Lung (tissue), 11 donors: ENCODE measurements at regions not wholly inside any gene's neighbourhood (a gene's known extent, or its start where the extent isn't known, plus 50 kb on each side); places are given as distances from the start of the nearest gene placed in this dataset.
"Not testable (repeated sequence)": the region's sequence is repeated elsewhere in the genome, so short reads cannot be mapped to it uniquely, and the experiment has no call there.

Experiments used
- ATAC-seq: fragments of 200-7000 bp; cut with Tn5 transposase; one replicate; pipeline ENCODE4 v1.9.1; 2020; ENCODE audit warnings: moderate number of reproducible peaks; ENCODE audit not compliant: insufficient read depth, low FRiP score
- DNase-seq, 3 donors: peaks; one replicate each; pipeline ENCODE4 v3.0.0-alpha.2; 2013 to 2017
- H3K27ac ChIP-seq, 2 donors: one replicate each; pipeline ENCODE4 v1.5.1; 2013; ENCODE audit warnings: mild to moderate bottlenecking in 2 of 2, moderate library complexity in 2 of 2, control low read depth in 1 of 2, inconsistent platforms in 1 of 2, low read depth in 1 of 2, low read length in 1 of 2
- H3K27me3 ChIP-seq, 3 donors: one replicate each; pipeline ENCODE4 v1.5.1; 2013; ENCODE audit warnings: low read length in 2 of 3; ENCODE audit not compliant: control insufficient read depth in 3 of 3, insufficient read depth in 3 of 3
- H3K36me3 ChIP-seq, 4 donors: one replicate each; pipeline ENCODE4 v1.5.1; 2013; ENCODE audit warnings: low read length in 4 of 4, mild to moderate bottlenecking in 1 of 4, moderate library complexity in 1 of 4; ENCODE audit not compliant: control insufficient read depth in 4 of 4, insufficient read depth in 4 of 4
- H3K4me1 ChIP-seq, 5 donors: one replicate each; pipeline ENCODE4 v1.5.1; 2013; ENCODE audit warnings: low read length in 5 of 5, mild to moderate bottlenecking in 2 of 5, moderate library complexity in 1 of 5; ENCODE audit not compliant: control insufficient read depth in 5 of 5, insufficient read depth in 5 of 5
- H3K4me3 ChIP-seq: one replicate; pipeline ENCODE4 v1.5.1; 2013; ENCODE audit warnings: mild to moderate bottlenecking, control low read depth, moderate library complexity
- H3K9ac ChIP-seq, 2 donors: one replicate each; pipeline ENCODE4 v1.5.1; 2013; ENCODE audit warnings: low read length in 2 of 2, control low read depth in 1 of 2; ENCODE audit not compliant: insufficient read depth in 1 of 2
- H3K9me3 ChIP-seq, 4 donors: one replicate each; pipeline ENCODE4 v1.5.1; 2013; ENCODE audit warnings: low read length in 3 of 4, mild to moderate bottlenecking in 1 of 4, moderate library complexity in 1 of 4; ENCODE audit not compliant: control insufficient read depth in 4 of 4, insufficient read depth in 3 of 4
- WGBS, 2 donors: extraction: QIAGEN DNeasy Blood & Tissue Kit; methylation state at CpG; one replicate each; pipeline ENCODE4 v1.1.7; 2013; 5-methylcytosine and 5-hydroxymethylcytosine counted together
- TF ChIP-seq, protein P1 (sequence below): IDR thresholded peaks from 2 replicates; pipeline ENCODE4 v1.5.1; 2012; ENCODE audit warnings: mild to moderate bottlenecking; ENCODE audit errors: control extremely low read depth, extremely low read depth
- donor health status: control.
- donor health status: control.
- donor health status: Bipolar disorder and iron deficiency.
- donor health status: healthy.
- donor health status: DM: yes; HTN: yes; CAD: no.

DNA sequence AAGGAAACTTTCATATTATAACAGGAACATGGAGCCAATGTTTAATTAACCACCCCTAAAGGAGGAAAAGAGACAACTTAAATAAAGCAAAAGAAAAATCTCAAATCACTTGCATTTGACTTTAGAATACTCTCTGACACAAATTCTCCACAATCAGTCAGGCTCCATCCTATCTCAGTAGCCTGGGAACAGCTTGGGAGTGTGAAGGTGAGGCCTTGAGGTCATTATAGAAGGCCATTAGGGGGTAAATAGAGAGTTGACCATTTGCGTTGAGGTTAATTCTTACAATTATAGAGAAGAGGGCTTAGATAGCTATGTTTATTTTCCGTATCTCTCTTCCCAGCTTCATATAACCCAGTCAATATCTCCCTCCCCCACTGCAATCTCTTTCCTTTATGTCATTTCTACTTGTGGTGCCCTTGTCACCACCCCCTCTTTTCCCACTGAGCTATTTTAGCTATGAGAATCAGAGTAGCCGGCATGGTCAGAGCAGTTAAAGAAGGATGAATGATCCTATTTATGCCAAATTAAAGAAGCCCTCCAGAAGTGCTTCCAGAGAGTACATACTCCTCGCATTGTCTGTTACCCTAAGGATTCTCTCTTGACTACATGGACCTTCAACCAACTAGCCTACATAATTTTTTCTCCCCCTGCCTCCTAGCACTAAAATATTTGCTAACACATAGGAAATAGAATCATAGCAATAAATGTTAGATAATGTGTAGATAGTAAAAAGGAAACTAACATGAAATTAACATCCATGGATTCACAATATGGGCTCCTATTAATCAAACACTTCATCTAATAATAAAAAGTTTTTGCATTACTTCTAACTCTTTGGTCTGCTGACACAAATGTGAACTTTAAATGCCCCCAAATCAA is 135.2 kb upstream of the KRR1 start:
- no peak overlapping the region for H3K4me3 ChIP-seq
- no peak overlapping the region for H3K9ac ChIP-seq
- TF ChIP-seq, protein P1, sequence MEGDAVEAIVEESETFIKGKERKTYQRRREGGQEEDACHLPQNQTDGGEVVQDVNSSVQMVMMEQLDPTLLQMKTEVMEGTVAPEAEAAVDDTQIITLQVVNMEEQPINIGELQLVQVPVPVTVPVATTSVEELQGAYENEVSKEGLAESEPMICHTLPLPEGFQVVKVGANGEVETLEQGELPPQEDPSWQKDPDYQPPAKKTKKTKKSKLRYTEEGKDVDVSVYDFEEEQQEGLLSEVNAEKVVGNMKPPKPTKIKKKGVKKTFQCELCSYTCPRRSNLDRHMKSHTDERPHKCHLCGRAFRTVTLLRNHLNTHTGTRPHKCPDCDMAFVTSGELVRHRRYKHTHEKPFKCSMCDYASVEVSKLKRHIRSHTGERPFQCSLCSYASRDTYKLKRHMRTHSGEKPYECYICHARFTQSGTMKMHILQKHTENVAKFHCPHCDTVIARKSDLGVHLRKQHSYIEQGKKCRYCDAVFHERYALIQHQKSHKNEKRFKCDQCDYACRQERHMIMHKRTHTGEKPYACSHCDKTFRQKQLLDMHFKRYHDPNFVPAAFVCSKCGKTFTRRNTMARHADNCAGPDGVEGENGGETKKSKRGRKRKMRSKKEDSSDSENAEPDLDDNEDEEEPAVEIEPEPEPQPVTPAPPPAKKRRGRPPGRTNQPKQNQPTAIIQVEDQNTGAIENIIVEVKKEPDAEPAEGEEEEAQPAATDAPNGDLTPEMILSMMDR = no peak
- H3K27me3 ChIP-seq = no peaks in the 10 kb centered on the region
- H3K4me1 ChIP-seq = peaks cover 0 to 37% (median 7%) of the 10 kb centered on the region in 5 donors
- H3K27ac ChIP-seq = no peak overlapping the region
- no peaks in the 10 kb centered on the region for H3K36me3 ChIP-seq
- peak; percentile 42 to 91 (median 89) for DNase-seq
- ATAC-seq = no peak
- 84 to 95% methylated on average over 4 of the region's 4 CpGs for WGBS, 2 donors
- H3K9me3 ChIP-seq = no peaks in the 10 kb centered on the region

DNA sequence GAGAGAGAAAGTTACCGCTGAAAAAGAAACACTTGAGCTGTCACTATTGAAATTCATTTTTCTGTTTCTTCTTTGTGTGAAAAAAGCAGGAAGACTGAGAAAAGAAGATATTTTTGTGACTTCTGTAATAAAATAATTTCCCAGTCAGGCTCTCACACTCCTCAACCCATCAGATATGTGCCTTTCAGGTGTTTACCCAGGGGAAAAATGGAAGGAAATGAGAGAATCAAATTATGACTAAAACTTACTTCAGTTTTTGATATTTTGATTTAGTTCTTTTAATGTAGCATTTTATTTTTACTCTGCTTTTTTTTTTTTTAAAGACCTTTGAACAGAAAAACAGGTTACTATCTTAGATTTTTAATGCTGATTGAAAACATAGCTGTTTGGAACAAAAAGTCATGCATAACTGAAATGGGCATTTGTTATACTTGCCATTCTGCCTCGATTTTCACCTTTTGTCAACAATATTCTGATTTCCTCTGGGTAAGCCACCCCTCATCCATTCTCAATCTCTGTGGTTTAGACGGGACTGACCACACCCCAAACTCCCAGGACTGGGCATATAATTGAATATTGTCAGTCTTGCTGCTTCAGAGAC is 133.2 kb upstream of the KRR1 start:
- Histone ChIP-seq H3K27ac (no peak overlapping the region), H3K27me3 (no peaks in the 10 kb centered on the region), H3K36me3 (no peaks in the 10 kb centered on the region), H3K4me3 (no peak overlapping the region), H3K9me3 (no peaks in the 10 kb centered on the region), H3K9ac (no peak overlapping the region), H3K4me1 (peaks cover 0 to 30% (median 3%) of the 10 kb centered on the region in 5 donors)
- DNase-seq (no peak), ATAC-seq (no peak)
- 80 to 84% methylated on average over 3 of the region's 3 CpGs for WGBS, 2 donors
- TF ChIP-seq, protein P1 = no peak

DNA sequence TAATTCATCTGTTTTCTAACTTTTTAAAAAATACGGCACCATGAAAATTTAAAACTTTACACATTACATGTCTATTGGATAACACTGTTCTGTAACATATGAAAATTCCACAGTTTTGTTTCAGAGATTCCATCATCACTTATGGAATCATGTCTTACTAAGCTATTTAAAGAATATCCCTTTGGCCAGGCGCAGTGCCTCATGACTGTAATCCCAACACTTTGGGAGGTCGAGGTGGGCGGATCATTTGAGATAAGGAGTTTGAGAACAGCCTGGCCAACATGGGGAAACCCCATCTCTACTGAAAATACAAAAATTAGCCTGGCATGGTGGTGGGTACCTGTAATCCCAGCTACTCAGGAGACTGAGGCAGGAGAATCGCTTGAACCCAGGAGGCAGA is 131.7 kb upstream of the KRR1 start:
- DNase-seq, H3K4me3 ChIP-seq, H3K27me3 ChIP-seq, ATAC-seq, H3K36me3 ChIP-seq, H3K9ac ChIP-seq, H3K9me3 ChIP-seq, H3K27ac ChIP-seq: not testable (repeated sequence)
- WGBS, 2 donors = 91 to 93% methylated on average over 5 of the region's 5 CpGs
- peaks cover 0 to 19% (median 3%) of the 10 kb centered on the region in 5 donors for H3K4me1 ChIP-seq

DNA sequence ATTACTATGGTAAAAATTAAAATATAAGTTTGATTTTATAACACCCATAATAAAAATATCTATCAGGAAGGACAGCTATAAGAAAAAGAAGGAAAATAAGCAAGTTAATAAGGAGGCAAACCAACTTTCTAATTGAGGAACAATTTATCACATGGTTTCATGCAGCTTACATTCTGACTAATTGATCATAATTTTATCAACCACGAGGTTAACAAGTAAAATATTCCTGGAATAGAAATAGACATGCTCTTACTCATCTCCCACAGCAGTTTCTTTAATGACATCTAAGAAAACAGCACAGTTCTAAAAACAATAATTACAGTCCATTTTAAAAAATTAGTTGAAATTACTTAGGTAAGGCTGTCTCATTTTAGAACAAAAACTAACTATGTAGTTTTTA is 130.8 kb upstream of the KRR1 start:
- WGBS, 2 donors = 62 to 76% methylated on average over 1 of the region's 1 CpG
- Histone ChIP-seq H3K27ac (no peak overlapping the region), H3K9ac (no peak overlapping the region), H3K9me3 (no peaks in the 10 kb centered on the region), H3K4me3 (no peak overlapping the region), H3K36me3 (no peaks in the 10 kb centered on the region), H3K27me3 (no peaks in the 10 kb centered on the region), H3K4me1 (peaks cover 0 to 14% (median 3%) of the 10 kb centered on the region in 5 donors)
- DNase-seq (no peak), ATAC-seq (no peak)
- TF ChIP-seq, protein P1 = no peak
